Activated T-helper 17 cell treated with anti-CD3 and anti-CD28 coated beads, Interleukin-2, amount 50 U/mL, for 72 hours (primary cell): ENCODE measurements at regions not wholly inside any gene's neighbourhood (a gene's known extent, or its start where the extent isn't known, plus 50 kb on each side); places are given as distances from the start of the nearest gene placed in this dataset.
"Not testable (repeated sequence)": the region's sequence is repeated elsewhere in the genome, so short reads cannot be mapped to it uniquely, and the experiment has no call there.

Experiments used
- ATAC-seq: fragments of 150-1000 bp; cut with Tn5 transposase; replicated peaks from 2 replicates; pipeline ENCODE4 v1.10.0; 2021; ENCODE audit warnings: mild to moderate bottlenecking, moderate library complexity
- H3K27ac Mint-ChIP-seq: one replicate; pipeline ENCODE4 v1.8.0; 2022; ENCODE audit warnings: mixed read lengths
- H3K27me3 Mint-ChIP-seq: one replicate; pipeline ENCODE4 v1.8.0; 2022; ENCODE audit warnings: mixed read lengths
- H3K36me3 Mint-ChIP-seq: one replicate; pipeline ENCODE4 v1.8.0; 2022; ENCODE audit warnings: low read depth, mild to moderate bottlenecking, mixed read lengths
- H3K4me1 Mint-ChIP-seq: one replicate; pipeline ENCODE4 v1.8.0; 2022; ENCODE audit warnings: mixed read lengths
- H3K4me3 Mint-ChIP-seq: one replicate; pipeline ENCODE4 v1.8.0; 2022; ENCODE audit warnings: mild to moderate bottlenecking, mixed read lengths
- H3K9me3 Mint-ChIP-seq: one replicate; pipeline ENCODE4 v1.8.0; 2022; ENCODE audit warnings: mixed read lengths

- no peak for ATAC-seq
- H3K27me3 Mint-ChIP-seq, result peaks cover 3% of the 10 kb centered on the region
- H3K27ac Mint-ChIP-seq, result no peak overlapping the region
- H3K9me3 Mint-ChIP-seq, result no peaks in the 10 kb centered on the region
- no peaks in the 10 kb centered on the region for H3K36me3 Mint-ChIP-seq
- H3K4me1 Mint-ChIP-seq, result peaks cover 1% of the 10 kb centered on the region
- no peak overlapping the region for H3K4me3 Mint-ChIP-seq
These were observed 62.8 kb upstream of the KCNQ5 start for GRCh38 chr6:72559067-72559466.

DNA sequence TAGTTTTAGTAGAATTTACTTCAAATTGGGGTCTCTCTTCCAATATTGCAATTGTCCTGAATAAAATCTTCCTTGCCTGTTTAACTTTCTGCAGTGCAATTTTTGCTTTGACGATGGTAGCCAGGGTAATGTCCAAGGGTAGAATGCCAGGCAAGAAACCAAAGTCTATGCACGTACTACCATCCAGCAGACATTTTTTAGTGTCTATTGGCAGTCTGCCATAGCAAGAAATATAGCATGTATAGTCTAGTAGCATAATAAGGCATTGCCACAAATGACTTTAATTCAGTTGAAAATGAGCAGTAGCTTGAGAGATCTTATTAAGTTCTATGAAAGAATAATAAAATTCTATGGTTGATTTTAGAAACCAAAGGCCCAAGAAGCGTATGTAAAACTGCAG, 62.3 kb upstream of the KCNQ5 start:
- Mint-ChIP-seq H3K27me3 (peaks cover 3% of the 10 kb centered on the region), H3K4me3 (no peak overlapping the region), H3K36me3 (no peaks in the 10 kb centered on the region), H3K9me3 (no peaks in the 10 kb centered on the region), H3K27ac (no peak overlapping the region), H3K4me1 (no peaks in the 10 kb centered on the region)
- ATAC-seq, result no peak

- no peak overlapping the region for H3K27ac Mint-ChIP-seq
- no peaks in the 10 kb centered on the region for H3K36me3 Mint-ChIP-seq
- H3K9me3 Mint-ChIP-seq, result no peaks in the 10 kb centered on the region
These were observed 60.9 kb upstream of the KCNQ5 start for GRCh38 chr6:72560721-72561593.

DNA sequence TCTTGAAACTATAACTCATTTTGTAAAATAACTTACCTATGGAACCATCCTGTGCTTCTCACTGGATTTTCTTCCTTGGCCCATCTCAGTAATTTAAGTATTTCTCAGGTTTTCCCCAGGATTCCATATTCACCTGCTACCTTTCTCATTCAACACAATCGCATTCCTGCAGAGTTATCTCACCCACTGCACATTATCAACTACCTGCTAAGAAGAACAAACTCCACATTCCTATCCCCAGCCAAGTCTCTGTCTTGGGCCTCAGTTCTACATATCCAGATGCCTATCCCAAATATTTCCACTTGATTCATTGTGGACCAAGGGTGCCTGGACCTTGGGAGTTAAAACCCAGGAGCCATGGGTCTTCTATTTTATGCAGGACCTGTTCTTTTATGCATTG, 60.2 kb upstream of the KCNQ5 start:
- H3K27ac Mint-ChIP-seq, result no peak overlapping the region
- no peak for ATAC-seq
- no peaks in the 10 kb centered on the region for H3K36me3 Mint-ChIP-seq
- no peaks in the 10 kb centered on the region for H3K4me1 Mint-ChIP-seq
- H3K9me3 Mint-ChIP-seq, result no peaks in the 10 kb centered on the region
- H3K4me3 Mint-ChIP-seq, result no peak overlapping the region
- H3K27me3 Mint-ChIP-seq, result peaks cover under 1% of the 10 kb centered on the region

More at GRCh38 chr6:72560721-72561593, 60.9 kb upstream of the KCNQ5 start:
- peaks cover 3% of the 10 kb centered on the region for H3K27me3 Mint-ChIP-seq
- H3K4me3 Mint-ChIP-seq, result no peak overlapping the region
- H3K4me1 Mint-ChIP-seq, result no peaks in the 10 kb centered on the region
- ATAC-seq, result no peak

DNA sequence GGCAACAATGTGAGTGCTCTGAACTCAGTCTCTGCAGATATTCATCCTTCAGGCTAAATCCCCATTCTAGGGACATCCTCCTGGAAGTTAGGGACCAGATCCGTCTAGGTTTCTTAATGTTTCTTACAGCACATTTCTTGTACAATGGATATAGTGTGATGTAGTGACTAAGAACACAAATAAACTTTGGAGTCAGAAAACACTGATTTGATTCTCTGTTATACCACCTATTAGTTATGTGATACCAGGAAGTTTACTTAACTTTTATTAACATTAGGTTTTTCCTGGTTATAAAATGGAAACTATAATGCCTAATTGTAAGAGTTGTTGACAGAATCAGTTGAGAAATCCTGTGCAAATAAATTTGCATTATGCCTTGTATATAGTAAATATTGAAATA, 57.6 kb upstream of the KCNQ5 start:
- no peak for ATAC-seq
- no peaks in the 10 kb centered on the region for H3K9me3 Mint-ChIP-seq
- no peaks in the 10 kb centered on the region for H3K27me3 Mint-ChIP-seq
- H3K27ac Mint-ChIP-seq, result no peak overlapping the region
- no peak overlapping the region for H3K4me3 Mint-ChIP-seq
- H3K36me3 Mint-ChIP-seq, result no peaks in the 10 kb centered on the region
- H3K4me1 Mint-ChIP-seq, result no peaks in the 10 kb centered on the region

GRCh38 chr6:72571993-72572392, 49.9 kb upstream of the KCNQ5 start:
- not testable (repeated sequence) for H3K4me1 Mint-ChIP-seq, H3K27ac Mint-ChIP-seq, ATAC-seq, H3K4me3 Mint-ChIP-seq, H3K27me3 Mint-ChIP-seq, H3K9me3 Mint-ChIP-seq, H3K36me3 Mint-ChIP-seq
